MM.1S (cell line): ENCODE measurements at regions not wholly inside any gene's neighbourhood (a gene's known extent, or its start where the extent isn't known, plus 50 kb on each side); places are given as distances from the start of the nearest gene placed in this dataset.

Experiments used
- DNase-seq: peaks from one replicate; pipeline ENCODE4 v3.0.0-alpha.2; 2015
- H2AFZ ChIP-seq: fragments of 300-600 bp; sonication (generic); 2 replicates; pipeline ENCODE4 v1.6.0; 2016; ENCODE audit warnings: antibody characterized with exemption, low read length
- H3F3A ChIP-seq: fragments of 300-600 bp; sonication (generic); 2 replicates; pipeline ENCODE4 v1.6.1; 2016; ENCODE audit warnings: mild to moderate bottlenecking, antibody characterized with exemption, low read length, moderate library complexity, mixed read lengths; ENCODE audit not compliant: insufficient read depth
- H3K27ac ChIP-seq: fragments of 300-600 bp; sonication (generic); 2 replicates; pipeline ENCODE4 v1.5.1; 2016; ENCODE audit warnings: mild to moderate bottlenecking, low read length
- H3K27me3 ChIP-seq: fragments of 300-600 bp; sonication (generic); replicated peaks from 2 replicates; pipeline ENCODE4 v1.6.0; 2016; ENCODE audit warnings: low read length; ENCODE audit not compliant: insufficient read depth
- H3K36me3 ChIP-seq: fragments of 300-600 bp; sonication (generic); replicated peaks from 2 replicates; pipeline ENCODE4 v1.6.1; 2016; ENCODE audit warnings: mild to moderate bottlenecking, low read length, mixed read lengths; ENCODE audit not compliant: insufficient read depth
- H3K4me1 ChIP-seq: fragments of 300-600 bp; sonication (generic); 2 replicates; pipeline ENCODE4 v1.6.1; 2016; ENCODE audit warnings: low read length, mixed read lengths
- H3K4me2 ChIP-seq: fragments of 300-600 bp; sonication (generic); 2 replicates; pipeline ENCODE4 v1.6.0; 2016; ENCODE audit warnings: low read depth, low read length
- H3K4me3 ChIP-seq: fragments of 300-600 bp; sonication (generic); 2 replicates; pipeline ENCODE4 v1.5.1; 2016; ENCODE audit warnings: low read length, mixed read lengths
- H3K79me2 ChIP-seq: fragments of 300-600 bp; sonication (generic); 2 replicates; pipeline ENCODE4 v1.6.1; 2016; ENCODE audit warnings: mixed run types, low read length, mixed read lengths
- H3K9ac ChIP-seq: fragments of 300-600 bp; sonication (generic); 2 replicates; pipeline ENCODE4 v1.6.1; 2016; ENCODE audit warnings: low read length, mixed read lengths
- H3K9me2 ChIP-seq: fragments of 300-600 bp; sonication (generic); replicated peaks from 2 replicates; pipeline ENCODE4 v1.6.1; 2016; ENCODE audit warnings: mild to moderate bottlenecking, low read length, mixed read lengths; ENCODE audit not compliant: insufficient read depth
- H3K9me3 ChIP-seq: fragments of 300-600 bp; sonication (generic); replicated peaks from 2 replicates; pipeline ENCODE4 v1.6.1; 2016; ENCODE audit warnings: mild to moderate bottlenecking, low read length, mixed read lengths; ENCODE audit not compliant: insufficient read depth
- H4K20me1 ChIP-seq: fragments of 300-600 bp; sonication (generic); 2 replicates; pipeline ENCODE4 v1.6.1; 2016; ENCODE audit warnings: mild to moderate bottlenecking, low read length, moderate library complexity, mixed read lengths; ENCODE audit not compliant: insufficient read depth
- CTCF ChIP-seq: fragments of 300-600 bp; sonication (generic); IDR thresholded peaks from 2 replicates; pipeline ENCODE4 v1.5.1; 2016; ENCODE audit warnings: antibody characterized with exemption, low read length, mixed read lengths
- EZH2 ChIP-seq: fragments of 300-600 bp; sonication (generic); optimal IDR thresholded peaks from 2 replicates; pipeline ENCODE3; 2017; ENCODE audit warnings: low read depth, mild to moderate bottlenecking, antibody characterized with exemption, low read length, mixed read lengths
- EZH2phosphoT487 ChIP-seq: fragments of 300-600 bp; sonication (generic); IDR thresholded peaks from 2 replicates; pipeline ENCODE4 v1.6.1; 2018; ENCODE audit warnings: antibody characterized with exemption, low read length

- Histone ChIP-seq H3K27ac (no peak overlapping the region), H4K20me1 (no peaks in the 10 kb centered on the region), H3K79me2 (no peaks in the 10 kb centered on the region), H3K9ac (no peak overlapping the region), H3K9me3 (no peaks in the 10 kb centered on the region), H3K9me2 (no peaks in the 10 kb centered on the region), H3K27me3 (no peaks in the 10 kb centered on the region), H3K36me3 (no peaks in the 10 kb centered on the region), H3K4me3 (no peak overlapping the region), H3F3A (no peaks in the 10 kb centered on the region), H3K4me2 (no peak overlapping the region), H3K4me1 (no peaks in the 10 kb centered on the region), H2AFZ (no peak overlapping the region)
- TF ChIP-seq EZH2phosphoT487: no peak
- no peak for TF ChIP-seq CTCF
- TF ChIP-seq EZH2: no peak
- DNase-seq: no peak
Measured at GRCh38 chr9:103942200-103942599, 151.9 kb upstream of the SMC2 start.

- Histone ChIP-seq H3K27me3 (no peaks in the 10 kb centered on the region), H3K9me3 (no peaks in the 10 kb centered on the region), H3F3A (no peaks in the 10 kb centered on the region), H3K27ac (no peak overlapping the region), H4K20me1 (no peaks in the 10 kb centered on the region), H3K36me3 (no peaks in the 10 kb centered on the region), H2AFZ (no peak overlapping the region), H3K4me1 (no peaks in the 10 kb centered on the region), H3K4me3 (no peak overlapping the region), H3K79me2 (no peaks in the 10 kb centered on the region), H3K9me2 (no peaks in the 10 kb centered on the region), H3K4me2 (no peak overlapping the region), H3K9ac (no peak overlapping the region)
- TF ChIP-seq EZH2phosphoT487: no peak
- TF ChIP-seq EZH2: no peak
- no peak for TF ChIP-seq CTCF
- DNase-seq: no peak
Measured at GRCh38 chr9:103942651-103943050, 151.5 kb upstream of the SMC2 start.

GRCh38 chr9:103949096-103949495 is 145.0 kb upstream of the SMC2 start:
- no peaks in the 10 kb centered on the region for H3K9me3 ChIP-seq
- H3K9ac ChIP-seq: no peak overlapping the region
- no peak overlapping the region for H3K4me3 ChIP-seq
- no peak overlapping the region for H3K27ac ChIP-seq
- DNase-seq: no peak
- no peak overlapping the region for H3K4me2 ChIP-seq
- H2AFZ ChIP-seq: no peak overlapping the region
- no peaks in the 10 kb centered on the region for H3K36me3 ChIP-seq
- no peak for TF ChIP-seq EZH2
- no peak for TF ChIP-seq CTCF
- no peak for TF ChIP-seq EZH2phosphoT487
- H3K9me2 ChIP-seq: no peaks in the 10 kb centered on the region
- H3K27me3 ChIP-seq: no peaks in the 10 kb centered on the region
- H4K20me1 ChIP-seq: no peaks in the 10 kb centered on the region
- H3K4me1 ChIP-seq: no peaks in the 10 kb centered on the region
- H3K79me2 ChIP-seq: no peaks in the 10 kb centered on the region
- H3F3A ChIP-seq: no peaks in the 10 kb centered on the region

GRCh38 chr9:103977163-103977562 is 116.9 kb upstream of the SMC2 start:
- H3K79me2 ChIP-seq: no peaks in the 10 kb centered on the region
- H3K27me3 ChIP-seq: no peaks in the 10 kb centered on the region
- no peak overlapping the region for H3K4me3 ChIP-seq
- DNase-seq: no peak
- H3K9me3 ChIP-seq: no peaks in the 10 kb centered on the region
- H3K36me3 ChIP-seq: no peaks in the 10 kb centered on the region
- no peaks in the 10 kb centered on the region for H4K20me1 ChIP-seq
- H3K27ac ChIP-seq: no peak overlapping the region
- H3K4me2 ChIP-seq: no peak overlapping the region
- no peaks in the 10 kb centered on the region for H3K9me2 ChIP-seq
- no peak overlapping the region for H3K9ac ChIP-seq
- H3F3A ChIP-seq: no peaks in the 10 kb centered on the region
- H2AFZ ChIP-seq: no peak overlapping the region
- TF ChIP-seq CTCF: no peak
- no peak for TF ChIP-seq EZH2phosphoT487
- TF ChIP-seq EZH2: no peak
- H3K4me1 ChIP-seq: no peaks in the 10 kb centered on the region
